Suprapubic skin (tissue), 4 donors: ENCODE measurements at regions not wholly inside any gene's neighbourhood (a gene's known extent, or its start where the extent isn't known, plus 50 kb on each side); places are given as distances from the start of the nearest gene placed in this dataset.

ENCODE experiments used
- EP300 ChIP-seq: sonication (generic); formaldehyde crosslinking; IDR thresholded peaks from one replicate; pipeline ENCODE4 v1.6.1; 2017; ENCODE audit warnings: antibody characterized with exemption
- POLR2A ChIP-seq, 2 donors: fragments of 450-650 bp; IDR thresholded peaks; one replicate each; pipeline ENCODE4 v1.6.1; 2017; ENCODE audit warnings: antibody characterized with exemption in 2 of 2, mild to moderate bottlenecking in 2 of 2, moderate library complexity in 2 of 2
- POLR2AphosphoS5 ChIP-seq, 3 donors: sonication (generic); formaldehyde crosslinking; IDR thresholded peaks; one replicate each; pipeline ENCODE4 v1.6.1; 2017; ENCODE audit warnings: antibody characterized with exemption in 3 of 3
- TF ChIP-seq, protein P1 (sequence below), 2 donors: fragments of 200-600 bp in 1 of 2; fragments of 450-650 bp in 1 of 2; sonication (generic) in 1 of 2; IDR thresholded peaks; one replicate each; pipeline ENCODE4 v1.5.1; 2016 to 2019; ENCODE audit warnings: antibody characterized with exemption in 2 of 2, mild to moderate bottlenecking in 1 of 2, moderate library complexity in 1 of 2

DNA sequence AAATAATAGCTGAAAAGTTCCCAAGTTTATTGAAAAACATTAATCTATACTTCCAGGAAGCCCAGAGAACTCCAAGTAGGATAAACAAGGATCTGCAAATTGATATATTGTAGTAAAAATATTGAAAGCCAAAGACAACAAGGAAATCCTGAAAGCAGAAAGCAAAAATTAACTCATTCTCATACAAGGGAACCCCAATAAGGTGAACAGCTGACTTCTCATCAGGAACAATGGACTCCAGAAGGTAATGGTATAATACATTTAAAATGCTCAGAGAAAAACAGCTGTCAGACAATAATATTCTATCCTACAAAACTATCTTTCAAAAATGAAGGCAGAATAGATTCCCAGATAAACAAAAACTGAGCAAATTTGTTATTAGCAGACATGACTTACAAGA is 138.1 kb upstream of the BMP4 start:
- TF ChIP-seq POLR2A (IDR thresholded peaks at IDR 0.05) (no peak), POLR2AphosphoS5 (IDR thresholded peaks at IDR 0.05) (no peak), EP300 (no peak)
- TF ChIP-seq, protein P1, sequence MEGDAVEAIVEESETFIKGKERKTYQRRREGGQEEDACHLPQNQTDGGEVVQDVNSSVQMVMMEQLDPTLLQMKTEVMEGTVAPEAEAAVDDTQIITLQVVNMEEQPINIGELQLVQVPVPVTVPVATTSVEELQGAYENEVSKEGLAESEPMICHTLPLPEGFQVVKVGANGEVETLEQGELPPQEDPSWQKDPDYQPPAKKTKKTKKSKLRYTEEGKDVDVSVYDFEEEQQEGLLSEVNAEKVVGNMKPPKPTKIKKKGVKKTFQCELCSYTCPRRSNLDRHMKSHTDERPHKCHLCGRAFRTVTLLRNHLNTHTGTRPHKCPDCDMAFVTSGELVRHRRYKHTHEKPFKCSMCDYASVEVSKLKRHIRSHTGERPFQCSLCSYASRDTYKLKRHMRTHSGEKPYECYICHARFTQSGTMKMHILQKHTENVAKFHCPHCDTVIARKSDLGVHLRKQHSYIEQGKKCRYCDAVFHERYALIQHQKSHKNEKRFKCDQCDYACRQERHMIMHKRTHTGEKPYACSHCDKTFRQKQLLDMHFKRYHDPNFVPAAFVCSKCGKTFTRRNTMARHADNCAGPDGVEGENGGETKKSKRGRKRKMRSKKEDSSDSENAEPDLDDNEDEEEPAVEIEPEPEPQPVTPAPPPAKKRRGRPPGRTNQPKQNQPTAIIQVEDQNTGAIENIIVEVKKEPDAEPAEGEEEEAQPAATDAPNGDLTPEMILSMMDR (IDR thresholded peaks at IDR 0.05) = no peak
